ENCODE measurements at regions not wholly inside any gene's neighbourhood (a gene's known extent, or its start where the extent isn't known, plus 50 kb on each side); places are given as distances from the start of the nearest gene placed in this dataset.

- TF ChIP-seq REST (IDR thresholded peaks at IDR 0.05; ENCODE audit: insufficient replicate concordance, low read depth) (no peak), POLR2AphosphoS5 (IDR thresholded peaks at IDR 0.05; ENCODE audit: low read depth) (no peak), GABPA (IDR thresholded peaks at IDR 0.05; ENCODE audit: low read depth) (no peak), SPI1 (IDR thresholded peaks at IDR 0.05; ENCODE audit: borderline replicate concordance, low read depth) (no peak), CTCF (IDR thresholded peaks at IDR 0.05; ENCODE audit: insufficient read depth, low read length) (no peak)
- no peaks in the 10 kb centered on the region for H3K27me3 ChIP-seq (ENCODE audit: insufficient read depth, poor library complexity, severe bottlenecking)
- no peak for DNase-seq (ENCODE audit: low read depth in 1 of 2, low spot score in 1 of 2)
- H3K27ac ChIP-seq (replicated peaks) = no peak overlapping the region
- H3K4me3 ChIP-seq (replicated peaks; ENCODE audit: insufficient read depth, low read length) = no peak overlapping the region
These were observed 105.5 kb upstream of the ASB18 start for GRCh38 chr2:236369661-236370062.

- no peak for DNase-seq (ENCODE audit: low read depth in 1 of 2, low spot score in 1 of 2)
- Histone ChIP-seq H3K27ac (replicated peaks) (no peak overlapping the region), H3K4me3 (replicated peaks; ENCODE audit: insufficient read depth, low read length) (no peak overlapping the region), H3K27me3 (ENCODE audit: insufficient read depth, poor library complexity, severe bottlenecking) (no peaks in the 10 kb centered on the region)
- TF ChIP-seq REST (IDR thresholded peaks at IDR 0.05; ENCODE audit: insufficient replicate concordance, low read depth) = no peak
- no peak for TF ChIP-seq POLR2AphosphoS5 (IDR thresholded peaks at IDR 0.05; ENCODE audit: low read depth)
- no peak for TF ChIP-seq CTCF (IDR thresholded peaks at IDR 0.05; ENCODE audit: insufficient read depth, low read length)
- TF ChIP-seq SPI1 (IDR thresholded peaks at IDR 0.05; ENCODE audit: borderline replicate concordance, low read depth) = no peak
- no peak for TF ChIP-seq GABPA (IDR thresholded peaks at IDR 0.05; ENCODE audit: low read depth)
These were observed 106.7 kb upstream of the ASB18 start for GRCh38 chr2:236370847-236371409.

- Histone ChIP-seq H3K27ac (replicated peaks) (no peak overlapping the region), H3K27me3 (ENCODE audit: insufficient read depth, poor library complexity, severe bottlenecking) (no peaks in the 10 kb centered on the region), H3K4me3 (replicated peaks; ENCODE audit: insufficient read depth, low read length) (no peak overlapping the region)
- DNase-seq (ENCODE audit: low read depth in 1 of 2, low spot score in 1 of 2) = no peak
- TF ChIP-seq GABPA (IDR thresholded peaks at IDR 0.05; ENCODE audit: low read depth) (no peak), SPI1 (IDR thresholded peaks at IDR 0.05; ENCODE audit: borderline replicate concordance, low read depth) (no peak), POLR2AphosphoS5 (IDR thresholded peaks at IDR 0.05; ENCODE audit: low read depth) (no peak), REST (IDR thresholded peaks at IDR 0.05; ENCODE audit: insufficient replicate concordance, low read depth) (no peak), CTCF (IDR thresholded peaks at IDR 0.05; ENCODE audit: insufficient read depth, low read length) (no peak)
These were observed 111.8 kb upstream of the ASB18 start for GRCh38 chr2:236375973-236376476.

Data from HL-60 (cell line).